ENCODE measurements at regions not wholly inside any gene's neighbourhood (a gene's known extent, or its start where the extent isn't known, plus 50 kb on each side); places are given as distances from the start of the nearest gene placed in this dataset.
"Not testable (repeated sequence)": the region's sequence is repeated elsewhere in the genome, so short reads cannot be mapped to it uniquely, and the experiment has no call there.

GRCh38 chr13:37997641-37998040 lies 128.1 kb upstream of the TRPC4 start:
- no peak for DNase-seq (ENCODE audit: low read depth)

GRCh38 chr13:37995092-37995491 lies 125.5 kb upstream of the TRPC4 start:
- DNase-seq (ENCODE audit: low read depth): no peak

- no peak for DNase-seq (ENCODE audit: low read depth)
These were observed 117.2 kb upstream of the TRPC4 start for GRCh38 chr13:37986811-37987210.

GRCh38 chr13:37985281-37985680 lies 115.7 kb upstream of the TRPC4 start:
- no peak for DNase-seq (ENCODE audit: low read depth)

GRCh38 chr13:37984357-37984756 lies 114.8 kb upstream of the TRPC4 start:
- no peak for DNase-seq (ENCODE audit: low read depth)

GRCh38 chr13:37981932-37982331 lies 112.4 kb upstream of the TRPC4 start:
- DNase-seq (ENCODE audit: low read depth): no peak

GRCh38 chr13:37978680-37979079 lies 109.1 kb upstream of the TRPC4 start:
- DNase-seq (ENCODE audit: low read depth): no peak

GRCh38 chr13:37968555-37968954 lies 99.0 kb upstream of the TRPC4 start:
- DNase-seq (ENCODE audit: low read depth): no peak

- DNase-seq (ENCODE audit: low read depth): no peak
These were observed 96.7 kb upstream of the TRPC4 start for GRCh38 chr13:37966266-37966665.

GRCh38 chr13:37960427-37960826 lies 90.9 kb upstream of the TRPC4 start:
- no peak for DNase-seq (ENCODE audit: low read depth)

- no peak for DNase-seq (ENCODE audit: low read depth)
These were observed 89.7 kb upstream of the TRPC4 start for GRCh38 chr13:37959284-37959683.

- DNase-seq (ENCODE audit: low read depth): no peak
These were observed 87.0 kb upstream of the TRPC4 start for GRCh38 chr13:37956536-37956935.

GRCh38 chr13:37954597-37954996 lies 85.0 kb upstream of the TRPC4 start:
- DNase-seq (ENCODE audit: low read depth): not testable (repeated sequence)

GRCh38 chr13:37954191-37954590 lies 84.6 kb upstream of the TRPC4 start:
- no peak for DNase-seq (ENCODE audit: low read depth)

GRCh38 chr13:37953696-37954095 lies 84.1 kb upstream of the TRPC4 start:
- no peak for DNase-seq (ENCODE audit: low read depth)

- DNase-seq (ENCODE audit: low read depth): no peak
These were observed 80.4 kb upstream of the TRPC4 start for GRCh38 chr13:37950016-37950415.

- no peak for DNase-seq (ENCODE audit: low read depth)
These were observed 78.0 kb upstream of the TRPC4 start for GRCh38 chr13:37947419-37948140.

- no peak for DNase-seq (ENCODE audit: low read depth)
These were observed 76.3 kb upstream of the TRPC4 start for GRCh38 chr13:37945651-37946575.

GRCh38 chr13:37944869-37945442 lies 75.4 kb upstream of the TRPC4 start:
- DNase-seq (ENCODE audit: low read depth): no peak

- DNase-seq (ENCODE audit: low read depth): no peak
These were observed 74.7 kb upstream of the TRPC4 start for GRCh38 chr13:37944081-37944868.

- no peak for DNase-seq (ENCODE audit: low read depth)
These were observed 73.4 kb upstream of the TRPC4 start for GRCh38 chr13:37942929-37943328.

All from fibroblast of the conjunctiva (primary cell).